ENCODE measurements at regions not wholly inside any gene's neighbourhood (a gene's known extent, or its start where the extent isn't known, plus 50 kb on each side); places are given as distances from the start of the nearest gene placed in this dataset.

- H3K4me2 ChIP-seq (ENCODE audit: insufficient read depth, insufficient read length, low read length), result no peak overlapping the region
- no peaks in the 10 kb centered on the region for H3K79me1 ChIP-seq (ENCODE audit: insufficient read depth, low read depth, low read length, poor library complexity, severe bottlenecking)
- no peak overlapping the region for H3K23ac ChIP-seq (ENCODE audit: insufficient read length, low read depth, low read length)
- no peak overlapping the region for H2AK5ac ChIP-seq (ENCODE audit: insufficient read length, low read length)
- H3K4me1 Mint-ChIP-seq, result peaks cover 7% of the 10 kb centered on the region in 2 experiments
- H3K9ac ChIP-seq (ENCODE audit: extremely low read depth, insufficient read length, low read length), result no peak overlapping the region
- H3K27me3 ChIP-seq (ENCODE audit: insufficient read depth, low read length), result no peaks in the 10 kb centered on the region
- H3K56ac ChIP-seq (ENCODE audit: insufficient read length, low read depth, low read length), result no peak overlapping the region
- H4K8ac ChIP-seq (replicated peaks; ENCODE audit: insufficient read length, low read depth, low read length), result no peak overlapping the region
- TF ChIP-seq CTCF (conservative IDR thresholded peaks at IDR 0.05), result no peak
- WGBS (ENCODE audit: extremely low coverage, insufficient read length, low lambda C conversion rate), result no CpG with 5 or more reads among the region's 2 CpGs
- H2BK15ac ChIP-seq (ENCODE audit: low read depth, low read length), result no peak overlapping the region
- no peaks in the 10 kb centered on the region for H3K4me1 ChIP-seq (ENCODE audit: insufficient read depth, low read length)
- H4K20me1 ChIP-seq (ENCODE audit: control insufficient read depth, insufficient read depth, insufficient read length), result no peaks in the 10 kb centered on the region
- no peak overlapping the region for H3K4ac ChIP-seq (ENCODE audit: low read depth, low read length)
- no peak overlapping the region for H3K4me3 Mint-ChIP-seq
- no peak overlapping the region for H3T11ph ChIP-seq (ENCODE audit: low read length)
- no peak overlapping the region for H2BK20ac ChIP-seq (ENCODE audit: low read depth, low read length, poor library complexity, severe bottlenecking)
- H3K27me3 Mint-ChIP-seq (ENCODE audit: low read depth), result no peaks in the 10 kb centered on the region
- no peak overlapping the region for H3K27ac ChIP-seq (ENCODE audit: insufficient read length, low read depth, low read length)
- no peak overlapping the region for H2AFZ ChIP-seq (ENCODE audit: low read length)
- no peak for DNase-seq
- no peak overlapping the region for H3K18ac ChIP-seq (ENCODE audit: insufficient read length, low read depth, low read length)
- no peaks in the 10 kb centered on the region for H3K9me3 ChIP-seq (ENCODE audit: control insufficient read depth, low read depth, low read length)
- no peak overlapping the region for H4K5ac ChIP-seq (ENCODE audit: insufficient read length, low read depth, low read length)
- no peak overlapping the region for H3K14ac ChIP-seq (ENCODE audit: insufficient read depth, low read length)
- H3K36me3 Mint-ChIP-seq (ENCODE audit: insufficient read depth in 1 of 3, low read depth in 3 of 3), result no peaks in the 10 kb centered on the region
- no peak overlapping the region for H2BK12ac ChIP-seq (ENCODE audit: insufficient read length, low read depth, low read length)
- H3K79me2 ChIP-seq (ENCODE audit: insufficient read depth, low read length), result no peaks in the 10 kb centered on the region
- H4K91ac ChIP-seq (ENCODE audit: insufficient read length, low read depth, low read length), result no peak overlapping the region
- H3K23me2 ChIP-seq (ENCODE audit: insufficient read length, low read depth, low read length, poor library complexity, severe bottlenecking), result no peaks in the 10 kb centered on the region
- no peak overlapping the region for H2BK5ac ChIP-seq (ENCODE audit: insufficient read length, low read length)
- no peak overlapping the region for H3K27ac Mint-ChIP-seq
- H2BK120ac ChIP-seq (ENCODE audit: low read depth, low read length, poor library complexity, severe bottlenecking), result no peak overlapping the region
- peaks cover 7 to 10% of the 10 kb centered on the region in 2 experiments; a peak in 3 of 5 replicates for H3K9me3 Mint-ChIP-seq
Observed at GRCh38 chr18:56233595-56233994, 404.8 kb downstream of the TXNL1 start.
